ENCODE measurements at regions not wholly inside any gene's neighbourhood (a gene's known extent, or its start where the extent isn't known, plus 50 kb on each side); places are given as distances from the start of the nearest gene placed in this dataset.

DNA sequence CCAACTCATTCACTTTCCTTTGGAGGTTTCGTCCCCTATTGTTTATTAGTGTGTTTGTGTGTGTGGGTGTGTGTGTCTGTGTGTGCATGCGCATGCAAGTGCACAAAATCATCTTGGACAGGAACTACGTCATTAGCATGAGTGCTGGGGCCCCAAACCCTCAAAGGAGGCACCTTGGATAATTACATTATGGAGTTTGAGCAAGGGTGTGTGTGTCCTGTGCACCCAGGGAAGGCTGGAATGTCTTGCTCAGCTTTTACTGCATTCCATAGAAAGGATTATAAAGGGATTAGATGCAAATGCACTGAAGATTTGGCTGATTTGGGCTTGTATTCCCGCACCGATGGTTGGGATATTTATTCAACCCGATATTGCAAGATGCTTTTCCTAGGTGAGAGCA is 203.4 kb upstream of the NAV2 start:
- Histone ChIP-seq H3K4me2 (replicated peaks; ENCODE audit: low read depth, low read length, poor library complexity, severe bottlenecking) (no peak overlapping the region), H3K27me3 (replicated peaks in 1 of 4; ENCODE audit: control extremely low read depth in 1 of 4, control insufficient read depth in 3 of 4, insufficient read depth in 4 of 4, low read length in 3 of 4) (peaks cover 0 to 15% (median 0%) of the 10 kb centered on the region in 4 experiments), H3K27ac (ENCODE audit: low read length in 2 of 2) (no peak overlapping the region), H3K4me3 (ENCODE audit: control extremely low read depth in 1 of 5, extremely low read depth in 1 of 5, insufficient read depth in 1 of 5, low read depth in 2 of 5, low read length in 4 of 5) (no peak overlapping the region), H3K9ac (ENCODE audit: low read length) (no peak overlapping the region), H3K36me3 (replicated peaks in 1 of 2; ENCODE audit: control extremely low read depth in 1 of 2, control insufficient read depth in 1 of 2, extremely low read depth in 1 of 2, insufficient read depth in 2 of 2, low read length in 1 of 2) (no peaks in the 10 kb centered on the region), H3K79me2 (ENCODE audit: control insufficient read depth, insufficient read depth, low read length) (no peaks in the 10 kb centered on the region), H2AFZ (ENCODE audit: insufficient read depth, low read depth, low read length, poor library complexity, severe bottlenecking) (no peak overlapping the region), H3K9me3 (ENCODE audit: control extremely low read depth in 1 of 3, control insufficient read depth in 2 of 3, insufficient read depth in 1 of 3, low read length in 2 of 3) (no peaks in the 10 kb centered on the region), H3K4me1 (ENCODE audit: control insufficient read depth in 2 of 2, insufficient read depth in 2 of 2, low read length in 2 of 2) (no peaks in the 10 kb centered on the region), H4K20me1 (ENCODE audit: control insufficient read depth, insufficient read depth, low read length, poor library complexity, severe bottlenecking) (no peaks in the 10 kb centered on the region)
- Mint-ChIP-seq H3K9me3 (ENCODE audit: insufficient read depth) (no peaks in the 10 kb centered on the region), H3K27ac (no peak overlapping the region), H3K27me3 (peaks cover 51% of the 10 kb centered on the region), H3K4me3 (no peak overlapping the region), H3K4me1 (no peaks in the 10 kb centered on the region)
- DNase-seq (no peak), ATAC-seq (ENCODE audit: low read depth) (no peak)
- whole genome bisulfite sequencing (ENCODE audit: insufficient coverage) = 94% methylated on average over 5 of the region's 6 CpGs
- intact Hi-C loops (cut with micrococcal nuclease) = no loop called here
- no peak for TF ChIP-seq EZH2 (IDR thresholded peaks at IDR 0.05; ENCODE audit: borderline replicate concordance, insufficient read depth, low read depth, low read length, poor library complexity, severe bottlenecking)
- TF ChIP-seq, protein P1, sequence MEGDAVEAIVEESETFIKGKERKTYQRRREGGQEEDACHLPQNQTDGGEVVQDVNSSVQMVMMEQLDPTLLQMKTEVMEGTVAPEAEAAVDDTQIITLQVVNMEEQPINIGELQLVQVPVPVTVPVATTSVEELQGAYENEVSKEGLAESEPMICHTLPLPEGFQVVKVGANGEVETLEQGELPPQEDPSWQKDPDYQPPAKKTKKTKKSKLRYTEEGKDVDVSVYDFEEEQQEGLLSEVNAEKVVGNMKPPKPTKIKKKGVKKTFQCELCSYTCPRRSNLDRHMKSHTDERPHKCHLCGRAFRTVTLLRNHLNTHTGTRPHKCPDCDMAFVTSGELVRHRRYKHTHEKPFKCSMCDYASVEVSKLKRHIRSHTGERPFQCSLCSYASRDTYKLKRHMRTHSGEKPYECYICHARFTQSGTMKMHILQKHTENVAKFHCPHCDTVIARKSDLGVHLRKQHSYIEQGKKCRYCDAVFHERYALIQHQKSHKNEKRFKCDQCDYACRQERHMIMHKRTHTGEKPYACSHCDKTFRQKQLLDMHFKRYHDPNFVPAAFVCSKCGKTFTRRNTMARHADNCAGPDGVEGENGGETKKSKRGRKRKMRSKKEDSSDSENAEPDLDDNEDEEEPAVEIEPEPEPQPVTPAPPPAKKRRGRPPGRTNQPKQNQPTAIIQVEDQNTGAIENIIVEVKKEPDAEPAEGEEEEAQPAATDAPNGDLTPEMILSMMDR (IDR thresholded peaks at IDR 0.05) = no peak
- ChIA-PET POLR2A (no interaction called here), CTCF (no interaction called here)

DNA sequence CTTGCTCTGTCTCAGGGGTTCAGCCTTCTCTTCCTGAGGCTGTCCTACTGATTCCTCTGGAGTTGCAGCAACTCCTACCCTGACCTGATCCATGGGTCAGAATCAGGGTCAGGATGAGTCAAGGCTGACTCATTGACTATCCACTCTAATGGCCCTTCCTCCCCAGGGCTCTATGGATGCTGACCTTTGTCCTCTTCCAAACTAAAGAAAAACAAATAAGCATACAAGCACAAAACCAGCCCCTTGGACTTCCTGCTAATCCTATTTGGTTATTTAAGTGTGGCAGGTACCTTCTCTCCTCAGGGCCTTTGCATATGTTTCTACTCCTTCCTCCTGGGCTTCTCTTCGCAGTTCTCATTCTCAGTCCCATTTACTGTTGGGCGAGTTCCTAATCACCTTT is 204.5 kb upstream of the NAV2 start:
- Histone ChIP-seq H3K9ac (ENCODE audit: low read length) (no peak overlapping the region), H3K9me3 (ENCODE audit: control extremely low read depth in 1 of 3, control insufficient read depth in 2 of 3, insufficient read depth in 1 of 3, low read length in 2 of 3) (no peaks in the 10 kb centered on the region), H3K36me3 (replicated peaks in 1 of 2; ENCODE audit: control extremely low read depth in 1 of 2, control insufficient read depth in 1 of 2, extremely low read depth in 1 of 2, insufficient read depth in 2 of 2, low read length in 1 of 2) (no peaks in the 10 kb centered on the region), H3K27ac (ENCODE audit: low read length in 2 of 2) (no peak overlapping the region), H2AFZ (ENCODE audit: insufficient read depth, low read depth, low read length, poor library complexity, severe bottlenecking) (no peak overlapping the region), H3K79me2 (ENCODE audit: control insufficient read depth, insufficient read depth, low read length) (no peaks in the 10 kb centered on the region), H3K4me1 (ENCODE audit: control insufficient read depth in 2 of 2, insufficient read depth in 2 of 2, low read length in 2 of 2) (no peaks in the 10 kb centered on the region), H3K4me3 (ENCODE audit: control extremely low read depth in 1 of 5, extremely low read depth in 1 of 5, insufficient read depth in 1 of 5, low read depth in 2 of 5, low read length in 4 of 5) (no peak overlapping the region), H3K4me2 (replicated peaks; ENCODE audit: low read depth, low read length, poor library complexity, severe bottlenecking) (no peak overlapping the region), H4K20me1 (ENCODE audit: control insufficient read depth, insufficient read depth, low read length, poor library complexity, severe bottlenecking) (no peaks in the 10 kb centered on the region), H3K27me3 (replicated peaks in 1 of 4; ENCODE audit: control extremely low read depth in 1 of 4, control insufficient read depth in 3 of 4, insufficient read depth in 4 of 4, low read length in 3 of 4) (peaks cover 0 to 15% (median 0%) of the 10 kb centered on the region in 4 experiments)
- DNase-seq = no peak
- Mint-ChIP-seq H3K27ac (no peak overlapping the region), H3K27me3 (peaks cover 45% of the 10 kb centered on the region), H3K9me3 (ENCODE audit: insufficient read depth) (no peaks in the 10 kb centered on the region), H3K4me1 (no peaks in the 10 kb centered on the region), H3K4me3 (no peak overlapping the region)
- intact Hi-C loops (cut with micrococcal nuclease) = no loop called here
- ChIA-PET POLR2A (no interaction called here), CTCF (no interaction called here)
- WGBS (ENCODE audit: insufficient coverage) = 67% methylated on average over 2 of the region's 2 CpGs
- ATAC-seq (ENCODE audit: low read depth) = no peak
- TF ChIP-seq, protein P1 (IDR thresholded peaks at IDR 0.05) = no peak
- no peak for TF ChIP-seq EZH2 (IDR thresholded peaks at IDR 0.05; ENCODE audit: borderline replicate concordance, insufficient read depth, low read depth, low read length, poor library complexity, severe bottlenecking)

Data from B cell (primary cell).